HG03342 (cell line): ENCODE measurements at regions not wholly inside any gene's neighbourhood (a gene's known extent, or its start where the extent isn't known, plus 50 kb on each side); places are given as distances from the start of the nearest gene placed in this dataset.

Experiments used
- ATAC-seq: cut with Tn5 transposase; IDR thresholded peaks from one replicate; pipeline ENCODE4 v1.9.1; 2021; ENCODE audit warnings: mild to moderate bottlenecking, moderate library complexity; ENCODE audit not compliant: unreplicated experiment

DNA sequence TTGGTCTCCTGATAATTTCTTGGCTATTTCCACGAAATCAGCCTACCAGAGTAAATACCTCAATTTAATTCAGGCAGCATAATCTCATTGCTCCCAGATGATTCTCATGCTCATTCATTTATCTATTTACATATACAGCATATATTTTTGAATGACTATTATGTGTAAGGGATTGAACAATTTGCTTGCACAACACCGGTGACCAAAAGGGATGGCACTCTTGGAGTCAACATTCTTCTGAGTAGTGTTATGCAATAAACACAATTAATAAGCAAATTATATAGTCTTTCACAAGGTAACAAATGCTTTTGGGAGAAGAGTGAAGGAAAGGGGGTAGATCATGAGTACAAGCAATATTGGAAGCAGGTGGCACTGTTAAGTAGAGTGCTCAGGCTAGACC, 1015.3 kb downstream of the ARAP2 start:
- no peak for ATAC-seq

DNA sequence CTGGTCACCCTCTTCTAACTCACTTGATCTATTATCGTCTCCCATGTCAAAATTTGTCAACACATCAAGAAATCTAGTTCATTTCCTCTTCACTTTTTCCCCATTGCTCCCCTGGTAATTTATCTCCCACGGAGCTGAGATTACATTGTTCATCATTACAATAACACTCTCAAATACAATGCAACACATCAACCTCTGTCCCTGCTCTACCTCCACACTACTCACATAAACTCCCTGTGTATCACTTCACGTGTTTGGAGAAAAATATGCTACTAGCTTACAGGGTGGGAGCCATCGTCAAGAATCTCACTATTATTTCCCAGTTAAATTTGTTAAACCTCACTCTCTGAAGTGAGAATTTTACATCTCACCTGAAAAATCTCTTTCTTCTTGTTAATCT, 1006.4 kb downstream of the ARAP2 start:
- no peak for ATAC-seq

- no peak for ATAC-seq
Measured at GRCh38 chr4:35238793-35239192, 1005.5 kb downstream of the ARAP2 start.

GRCh38 chr4:35246493-35246892, 997.8 kb downstream of the ARAP2 start:
- no peak for ATAC-seq

- no peak for ATAC-seq
Measured at GRCh38 chr4:35247047-35247446, 997.3 kb downstream of the ARAP2 start.

- ATAC-seq = no peak
Measured at GRCh38 chr4:35250331-35250730, 994.0 kb downstream of the ARAP2 start.

- ATAC-seq = no peak
Measured at GRCh38 chr4:35250761-35251160, 993.6 kb downstream of the ARAP2 start.

DNA sequence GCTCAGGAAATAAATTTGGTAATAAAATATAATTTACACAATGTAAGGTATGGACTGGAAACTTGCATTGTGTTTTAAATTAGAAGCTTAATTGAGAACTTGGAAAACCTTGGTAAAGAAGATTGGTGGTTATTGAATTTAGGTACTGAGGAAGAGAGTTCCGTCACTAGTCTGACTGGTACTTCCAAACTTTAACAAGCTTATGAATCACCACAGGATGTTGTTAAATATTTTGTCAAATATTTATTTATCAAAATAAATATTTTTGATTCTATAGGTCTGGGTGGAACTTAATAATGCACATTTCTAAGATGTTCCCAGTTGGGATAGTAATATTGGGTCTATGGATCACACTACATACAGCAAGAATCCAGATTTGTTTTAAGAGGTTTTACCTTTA, 992.2 kb downstream of the ARAP2 start:
- ATAC-seq = no peak

GRCh38 chr4:35252866-35253265, 991.4 kb downstream of the ARAP2 start:
- ATAC-seq = no peak

- ATAC-seq = no peak
Measured at GRCh38 chr4:35253331-35253730, 991.0 kb downstream of the ARAP2 start.

GRCh38 chr4:35286434-35286833, 957.9 kb downstream of the ARAP2 start:
- ATAC-seq = no peak

DNA sequence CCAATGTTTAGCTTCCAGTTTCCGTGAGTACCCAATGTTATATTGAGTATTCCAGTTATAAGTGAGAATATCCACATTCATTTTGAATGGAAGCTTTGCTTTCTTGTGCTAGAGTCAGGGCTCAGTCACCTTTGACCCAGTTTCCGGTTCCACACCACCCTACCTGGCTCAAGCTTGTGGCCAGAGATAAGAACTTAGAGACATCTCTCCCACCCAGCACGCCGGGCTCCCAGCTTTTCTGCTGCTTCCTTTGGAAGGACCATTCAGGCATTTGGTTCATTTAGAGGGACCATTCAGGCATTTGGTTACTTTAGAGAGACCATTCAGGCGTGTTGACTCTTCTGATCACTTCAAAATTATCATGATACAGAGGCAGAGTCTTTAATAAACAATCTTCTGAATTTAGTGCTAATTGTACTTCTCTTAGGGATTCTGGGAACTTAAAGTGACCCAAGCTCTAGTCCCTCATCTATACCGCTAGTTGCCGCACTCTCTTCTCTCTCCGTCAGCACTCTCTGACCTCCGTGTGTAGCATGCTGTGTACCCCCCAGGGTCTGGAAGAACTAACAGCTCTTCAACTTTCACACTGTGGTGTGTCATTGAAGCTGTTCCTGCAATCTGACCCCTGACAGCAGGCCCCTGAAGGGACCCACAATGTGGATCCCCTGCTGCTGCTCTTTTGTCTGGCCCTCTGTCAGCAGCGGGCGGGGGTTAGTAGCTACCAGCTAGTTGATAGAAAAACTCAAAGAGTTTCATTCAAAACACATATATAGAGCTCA, 943.1 kb downstream of the ARAP2 start:
- no peak for ATAC-seq

DNA sequence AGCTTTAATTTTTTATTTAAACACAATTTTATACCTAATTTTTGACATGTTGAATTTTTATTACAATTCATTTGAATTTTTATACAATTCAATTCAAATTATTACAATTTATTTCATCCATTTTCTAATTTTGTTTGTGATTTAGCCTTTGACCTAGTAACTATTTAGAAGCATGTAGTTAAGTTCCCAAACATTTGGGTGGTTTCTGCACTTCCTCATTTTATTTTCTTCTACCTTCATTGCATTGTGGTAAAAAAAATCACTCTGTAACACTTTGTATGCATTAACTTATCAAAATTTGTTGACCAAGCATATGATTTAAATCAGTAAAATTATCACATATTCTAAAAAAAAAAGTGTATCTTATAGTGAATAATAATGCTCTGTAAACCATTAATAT, 928.9 kb downstream of the ARAP2 start:
- no peak for ATAC-seq

- no peak for ATAC-seq
Measured at GRCh38 chr4:35325908-35326453, 918.3 kb downstream of the ARAP2 start.

DNA sequence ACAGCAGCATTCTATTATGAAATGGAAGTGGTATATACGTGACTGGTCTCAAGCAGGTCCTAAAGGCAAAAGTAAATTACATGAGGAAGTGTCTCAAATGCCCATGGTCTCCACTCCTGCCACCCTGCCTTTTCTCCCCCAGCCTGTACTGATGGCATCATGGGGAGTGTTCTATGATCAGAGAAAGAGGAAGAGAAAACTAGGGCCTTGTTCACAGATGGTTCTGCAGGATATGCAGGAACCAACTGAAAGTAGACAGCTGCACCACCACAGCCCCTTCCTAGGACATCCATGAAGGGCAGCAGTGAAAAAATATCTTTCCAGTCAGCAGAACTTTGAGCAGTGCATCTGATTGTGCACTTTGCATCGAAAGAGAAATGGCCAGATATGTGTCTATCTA, 901.5 kb downstream of the ARAP2 start:
- ATAC-seq = no peak

- ATAC-seq = no peak
Measured at GRCh38 chr4:35347276-35347675, 897.0 kb downstream of the ARAP2 start.

DNA sequence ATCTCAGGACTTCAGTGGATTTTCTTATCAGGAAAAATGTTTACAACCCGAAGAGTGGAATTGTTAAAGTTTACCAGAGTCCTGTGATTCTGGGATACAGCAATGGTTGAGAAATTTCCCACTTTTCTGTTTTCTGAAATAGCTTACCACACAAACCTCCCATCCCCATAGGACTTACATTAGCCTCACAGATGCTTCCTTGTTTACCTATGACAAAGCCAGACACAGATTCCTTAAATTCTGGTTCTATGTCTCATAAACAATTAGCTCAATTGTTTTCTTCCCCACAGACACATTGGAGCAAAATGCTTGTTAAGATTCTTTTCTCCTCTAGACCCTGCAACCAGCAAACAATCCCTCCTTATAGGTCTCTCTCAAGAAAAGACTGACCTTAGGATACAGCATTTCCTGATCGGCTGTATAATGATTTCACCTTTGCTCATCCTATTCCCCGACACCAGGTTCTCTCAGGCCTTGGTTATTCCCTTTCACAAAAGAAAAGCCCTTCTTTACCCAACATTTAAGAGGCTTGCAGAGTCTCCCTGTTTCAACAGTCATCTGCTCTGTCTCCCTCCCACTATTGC, 886.2 kb downstream of the ARAP2 start:
- ATAC-seq = no peak

- ATAC-seq = no peak
Measured at GRCh38 chr4:35364321-35364870, 879.9 kb downstream of the ARAP2 start.

DNA sequence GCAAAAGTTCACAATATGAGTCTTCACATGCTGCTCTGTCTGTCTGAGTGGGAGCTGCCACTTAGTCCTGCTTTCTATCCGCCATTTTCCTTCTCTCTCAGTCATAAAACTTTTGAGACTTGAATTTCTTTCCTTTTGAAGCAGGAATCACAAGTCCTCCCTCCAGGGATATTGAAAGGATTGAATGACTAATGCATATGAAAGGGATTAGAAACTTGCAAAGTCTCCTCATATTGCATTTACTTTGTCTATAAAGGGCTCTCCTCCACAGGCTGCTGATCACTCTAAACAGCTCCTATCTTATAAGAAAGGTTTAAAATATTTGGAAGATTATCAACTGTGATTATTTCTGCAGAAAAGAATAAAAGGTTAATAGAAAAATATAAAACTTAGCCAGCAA, 879.1 kb downstream of the ARAP2 start:
- no peak for ATAC-seq

DNA sequence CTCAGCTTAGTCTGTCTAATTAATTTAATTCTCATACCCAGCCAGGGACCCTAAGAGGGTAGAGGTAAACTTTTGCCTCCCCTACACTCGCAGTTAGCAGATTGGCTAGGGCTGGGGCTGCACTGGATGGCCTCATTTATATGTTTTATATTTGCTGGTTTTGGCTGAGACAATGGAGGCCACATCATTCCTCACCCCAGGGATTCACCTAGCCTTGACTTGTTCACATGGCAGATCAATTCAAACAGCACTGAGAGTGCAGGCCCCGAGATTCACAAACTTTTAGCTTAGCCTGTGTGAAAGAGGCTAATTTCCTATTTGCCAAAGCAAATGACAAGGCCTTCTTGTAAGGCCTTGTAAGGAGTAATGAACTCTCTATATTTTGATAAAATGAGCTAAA, 844.4 kb downstream of the ARAP2 start:
- ATAC-seq = no peak

DNA sequence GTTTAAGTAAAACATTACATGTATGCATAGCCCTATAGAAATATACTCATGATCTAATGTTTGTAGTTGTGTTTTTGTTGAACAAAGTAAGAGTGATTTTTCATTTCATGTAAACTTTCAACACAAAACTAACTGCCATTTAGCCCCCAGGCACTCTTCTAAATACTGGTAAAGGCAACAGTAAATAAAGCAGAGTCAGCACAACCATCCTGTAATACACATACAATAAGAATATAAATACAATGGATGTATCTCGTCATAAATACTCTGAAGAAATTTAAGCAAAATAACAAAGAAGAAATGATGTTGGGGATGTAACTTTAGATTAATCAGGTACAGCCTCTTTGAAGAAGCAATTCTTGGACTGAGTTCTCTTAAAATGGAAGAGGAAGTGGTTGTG, 821.2 kb downstream of the ARAP2 start:
- ATAC-seq = no peak

DNA sequence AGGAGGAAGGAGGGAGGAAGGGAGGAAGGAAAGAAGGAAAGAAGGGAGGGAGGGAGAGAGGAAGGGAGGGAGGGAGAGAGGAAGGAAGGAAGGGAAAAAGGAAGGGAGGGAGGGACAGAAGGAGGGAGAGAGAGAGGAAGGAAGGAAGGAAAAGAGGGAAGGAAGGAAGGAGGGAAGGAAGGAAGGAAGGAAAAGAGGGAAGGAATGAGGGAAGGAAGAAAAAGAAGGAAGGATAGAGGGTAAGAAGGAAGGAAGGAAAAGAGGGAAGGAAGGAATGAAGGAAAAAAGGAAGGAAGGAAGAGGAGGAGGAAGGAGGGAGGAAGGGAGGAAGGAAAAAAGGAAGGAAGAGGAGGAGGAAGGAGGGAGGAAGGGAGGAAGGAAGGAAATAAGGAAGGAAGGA, 796.8 kb downstream of the ARAP2 start:
- ATAC-seq = no peak
